Activated CD8-positive, alpha-beta T cell treated with anti-CD3 and anti-CD28 coated beads for 36 hours (primary cell): ENCODE measurements at regions not wholly inside any gene's neighbourhood (a gene's known extent, or its start where the extent isn't known, plus 50 kb on each side); places are given as distances from the start of the nearest gene placed in this dataset.

Experiments
- ATAC-seq: fragments of 200-7000 bp; cut with Tn5 transposase; one replicate; pipeline ENCODE4 v1.10.0; 2021; ENCODE audit warnings: mild to moderate bottlenecking, moderate library complexity
- CTCF ChIA-PET: fragments of 350-600 bp; sonication (Branson Sonifier 250); formaldehyde crosslinking; loops from one replicate; lab custom pipeline; 2021; ENCODE audit warnings: antibody characterized with exemption; lab: Charles Lee
- POLR2A ChIA-PET: fragments of 350-600 bp; sonication (Branson Sonifier 250); formaldehyde crosslinking; loops from one replicate; lab custom pipeline; 2021; ENCODE audit warnings: antibody characterized with exemption; lab: Charles Lee
- DNase-seq: peaks from one replicate; pipeline ENCODE4 v3.0.0-alpha.2; 2020
- H3K27ac Mint-ChIP-seq: one replicate; pipeline ENCODE4 v1.8.0; 2021; ENCODE audit warnings: mild to moderate bottlenecking, mixed read lengths
- H3K27me3 Mint-ChIP-seq: one replicate; pipeline ENCODE4 v1.8.0; 2021; ENCODE audit warnings: mixed read lengths
- H3K36me3 Mint-ChIP-seq: one replicate; pipeline ENCODE4 v1.8.0; 2021; ENCODE audit warnings: low read depth, mixed read lengths
- H3K4me1 Mint-ChIP-seq: one replicate; pipeline ENCODE4 v1.8.0; 2021; ENCODE audit warnings: low read depth, mixed read lengths
- H3K4me3 Mint-ChIP-seq: one replicate; pipeline ENCODE4 v1.8.0; 2021; ENCODE audit warnings: mild to moderate bottlenecking, moderate library complexity, mixed read lengths
- H3K9me3 Mint-ChIP-seq: one replicate; pipeline ENCODE4 v1.8.0; 2021; ENCODE audit warnings: mixed read lengths
- CTCF ChIP-seq: fragments of 200-600 bp; IDR thresholded peaks from one replicate; pipeline ENCODE4 v1.8.0; 2022; ENCODE audit warnings: antibody characterized with exemption, mild to moderate bottlenecking
- intact Hi-C: fragments of 100-400 bp; cut with micrococcal nuclease; formaldehyde crosslinking; loops from one replicate; pipeline ENCODE4 v1.10.0; 2022

- no peak overlapping the region for H3K27ac Mint-ChIP-seq
- TF ChIP-seq CTCF = no peak
- CTCF ChIA-PET = interaction anchor here (1.2 kb wide), 1 partner anchor 13 kb away, joined by 3 read pairs; no protein-coding TSS in a partner anchor
- ATAC-seq = no peak
- no peaks in the 10 kb centered on the region for H3K4me1 Mint-ChIP-seq
- H3K27me3 Mint-ChIP-seq = peaks cover 4% of the 10 kb centered on the region
- H3K4me3 Mint-ChIP-seq = no peak overlapping the region
- H3K9me3 Mint-ChIP-seq = peaks cover 2% of the 10 kb centered on the region
- no peak for DNase-seq
- intact Hi-C loops = no loop called here
- H3K36me3 Mint-ChIP-seq = no peaks in the 10 kb centered on the region
- POLR2A ChIA-PET = no interaction called here
Observed at GRCh38 chr13:80656512-80656904, 315.6 kb upstream of the SPRY2 start.

GRCh38 chr13:80655778-80656511 is 315.0 kb upstream of the SPRY2 start:
- H3K4me1 Mint-ChIP-seq = no peaks in the 10 kb centered on the region
- POLR2A ChIA-PET = interaction anchor here (0.6 kb wide), 2 partner anchors 137 to 765 kb away, joined by 3 read pairs; no protein-coding TSS in a partner anchor
- DNase-seq (no peak), ATAC-seq (no peak)
- H3K4me3 Mint-ChIP-seq = no peak overlapping the region
- H3K9me3 Mint-ChIP-seq = peaks cover 2% of the 10 kb centered on the region
- H3K27ac Mint-ChIP-seq = no peak overlapping the region
- no peak for TF ChIP-seq CTCF
- intact Hi-C loops = no loop called here
- CTCF ChIA-PET = interaction anchor here (1.2 kb wide), 1 partner anchor 12 kb away, joined by 3 read pairs; no protein-coding TSS in a partner anchor
- no peaks in the 10 kb centered on the region for H3K36me3 Mint-ChIP-seq
- peaks cover 4% of the 10 kb centered on the region for H3K27me3 Mint-ChIP-seq

GRCh38 chr13:80654638-80655249 is 313.8 kb upstream of the SPRY2 start:
- ATAC-seq (no peak), DNase-seq (no peak)
- Mint-ChIP-seq H3K36me3 (no peaks in the 10 kb centered on the region), H3K9me3 (peaks cover 4% of the 10 kb centered on the region), H3K27me3 (peaks cover 4% of the 10 kb centered on the region), H3K4me3 (no peak overlapping the region), H3K27ac (no peak overlapping the region), H3K4me1 (no peaks in the 10 kb centered on the region)
- intact Hi-C loops = no loop called here
- CTCF ChIA-PET = no interaction called here
- POLR2A ChIA-PET = no interaction called here
- TF ChIP-seq CTCF = no peak

DNA sequence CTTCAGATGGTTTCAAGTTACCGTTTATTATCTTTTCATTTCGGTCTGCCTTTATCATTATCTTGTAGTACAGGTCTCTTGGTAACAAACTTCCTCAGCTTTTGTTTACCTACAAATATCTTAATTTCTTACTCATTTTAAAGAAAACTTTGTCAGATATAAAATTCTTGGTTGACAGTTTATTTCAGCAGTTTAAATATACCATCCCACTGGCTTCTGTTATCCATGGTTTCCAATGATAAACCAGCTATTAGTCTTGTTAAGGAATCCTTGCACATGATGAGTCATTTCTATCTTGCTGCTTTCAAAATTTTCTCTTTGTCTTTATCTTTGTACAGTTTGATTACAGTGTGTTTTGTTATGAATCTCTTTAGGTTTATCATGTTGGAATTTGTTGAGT is 308.3 kb upstream of the SPRY2 start:
- no peaks in the 10 kb centered on the region for H3K36me3 Mint-ChIP-seq
- H3K27me3 Mint-ChIP-seq = peaks cover 4% of the 10 kb centered on the region
- ATAC-seq (no peak), DNase-seq (no peak)
- no peak overlapping the region for H3K27ac Mint-ChIP-seq
- CTCF ChIA-PET = no interaction called here
- H3K9me3 Mint-ChIP-seq = peaks cover 4% of the 10 kb centered on the region
- TF ChIP-seq CTCF = no peak
- POLR2A ChIA-PET = no interaction called here
- H3K4me3 Mint-ChIP-seq = no peak overlapping the region
- intact Hi-C loops = no loop called here
- no peaks in the 10 kb centered on the region for H3K4me1 Mint-ChIP-seq

GRCh38 chr13:80642641-80643040 is 301.7 kb upstream of the SPRY2 start:
- ChIA-PET CTCF (no interaction called here), POLR2A (no interaction called here)
- Mint-ChIP-seq H3K4me1 (no peaks in the 10 kb centered on the region), H3K27ac (no peak overlapping the region), H3K27me3 (no peaks in the 10 kb centered on the region), H3K9me3 (no peaks in the 10 kb centered on the region), H3K36me3 (no peaks in the 10 kb centered on the region), H3K4me3 (no peak overlapping the region)
- TF ChIP-seq CTCF = no peak
- ATAC-seq = no peak
- intact Hi-C loops = no loop called here
- DNase-seq = no peak
